ENCODE measurements at regions not wholly inside any gene's neighbourhood (a gene's known extent, or its start where the extent isn't known, plus 50 kb on each side); places are given as distances from the start of the nearest gene placed in this dataset.

- TF ChIP-seq CTCF (IDR thresholded peaks at IDR 0.05) (no peak), POLR2A (IDR thresholded peaks at IDR 0.05) (no peak)
Observed at GRCh38 chr11:92285776-92286175, 61.2 kb downstream of the FAT3 start.

Measured in Peyer's patch (tissue), 4 donors.